ENCODE measurements at regions not wholly inside any gene's neighbourhood (a gene's known extent, or its start where the extent isn't known, plus 50 kb on each side); places are given as distances from the start of the nearest gene placed in this dataset.

DNA sequence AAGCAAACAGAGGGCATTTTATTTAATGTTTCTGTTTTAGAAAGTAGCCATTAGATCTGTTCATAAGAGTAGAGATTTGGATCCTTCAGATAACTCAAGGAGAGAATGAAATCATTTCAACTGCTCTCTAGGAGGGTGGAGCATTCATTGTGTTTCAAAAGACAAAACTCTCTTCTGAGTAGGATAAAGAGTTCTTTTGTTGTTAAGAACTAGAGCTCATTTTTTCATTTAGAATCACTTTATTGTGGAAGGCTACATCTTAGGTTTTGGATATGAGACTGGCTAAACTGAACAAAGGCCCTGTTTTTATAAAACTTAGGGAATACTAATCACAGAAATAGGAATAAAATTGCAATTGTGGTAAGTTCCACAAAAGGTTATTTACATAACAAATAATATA, 193.9 kb upstream of the PCDH10 start:
- no peak for DNase-seq (ENCODE audit: low read depth)
- H3K4me3 ChIP-seq (ENCODE audit: low read depth, low read length), result no peak overlapping the region
- TF ChIP-seq, protein P1, sequence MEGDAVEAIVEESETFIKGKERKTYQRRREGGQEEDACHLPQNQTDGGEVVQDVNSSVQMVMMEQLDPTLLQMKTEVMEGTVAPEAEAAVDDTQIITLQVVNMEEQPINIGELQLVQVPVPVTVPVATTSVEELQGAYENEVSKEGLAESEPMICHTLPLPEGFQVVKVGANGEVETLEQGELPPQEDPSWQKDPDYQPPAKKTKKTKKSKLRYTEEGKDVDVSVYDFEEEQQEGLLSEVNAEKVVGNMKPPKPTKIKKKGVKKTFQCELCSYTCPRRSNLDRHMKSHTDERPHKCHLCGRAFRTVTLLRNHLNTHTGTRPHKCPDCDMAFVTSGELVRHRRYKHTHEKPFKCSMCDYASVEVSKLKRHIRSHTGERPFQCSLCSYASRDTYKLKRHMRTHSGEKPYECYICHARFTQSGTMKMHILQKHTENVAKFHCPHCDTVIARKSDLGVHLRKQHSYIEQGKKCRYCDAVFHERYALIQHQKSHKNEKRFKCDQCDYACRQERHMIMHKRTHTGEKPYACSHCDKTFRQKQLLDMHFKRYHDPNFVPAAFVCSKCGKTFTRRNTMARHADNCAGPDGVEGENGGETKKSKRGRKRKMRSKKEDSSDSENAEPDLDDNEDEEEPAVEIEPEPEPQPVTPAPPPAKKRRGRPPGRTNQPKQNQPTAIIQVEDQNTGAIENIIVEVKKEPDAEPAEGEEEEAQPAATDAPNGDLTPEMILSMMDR (conservative IDR thresholded peaks at IDR 0.05; ENCODE audit: low read depth, low read length), result no peak

- no peak for DNase-seq (ENCODE audit: low read depth)
- H3K4me3 ChIP-seq (ENCODE audit: low read depth, low read length), result no peak overlapping the region
- TF ChIP-seq, protein P1 (conservative IDR thresholded peaks at IDR 0.05; ENCODE audit: low read depth, low read length), result no peak
Observed at GRCh38 chr4:132956962-132957361, 192.1 kb upstream of the PCDH10 start.

DNA sequence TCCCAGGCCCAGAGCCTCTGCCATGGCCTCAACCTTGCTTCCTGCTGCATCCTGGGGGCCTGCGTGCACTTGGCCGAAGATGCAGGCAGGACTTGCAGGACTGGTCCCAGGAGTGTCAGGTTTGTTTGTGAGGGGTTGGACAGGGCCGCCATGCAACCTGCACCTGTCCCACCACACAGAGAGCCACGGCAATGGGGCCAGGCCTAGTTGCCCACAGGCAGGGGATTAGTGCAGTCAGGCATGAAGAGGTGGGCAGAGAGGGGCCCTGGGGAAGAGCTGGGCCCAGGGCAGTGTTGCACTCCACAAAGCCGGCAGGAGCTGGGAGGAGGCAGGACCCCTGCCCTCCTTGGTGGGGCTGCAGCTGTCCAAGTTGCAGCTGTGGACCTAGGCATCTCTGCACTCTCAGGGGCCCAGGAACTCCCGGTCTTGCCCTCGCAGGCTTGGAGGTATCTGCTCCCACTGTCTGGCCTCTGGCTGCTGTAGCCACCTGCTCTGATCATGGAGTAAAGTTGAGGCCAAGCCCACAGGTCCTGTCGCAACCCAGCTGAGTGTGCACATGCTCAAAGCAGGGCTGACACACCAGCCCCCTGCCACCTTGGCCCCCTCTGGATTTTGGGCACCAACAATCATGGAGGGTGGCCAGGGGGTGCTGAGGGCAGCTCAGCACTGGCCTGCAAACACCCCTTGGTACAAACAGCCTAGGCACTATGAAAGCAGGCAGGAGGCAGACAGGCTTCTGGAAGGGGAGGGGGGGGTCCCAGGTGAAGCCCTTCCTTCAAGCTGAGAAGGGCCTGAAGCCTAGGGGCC, 190.4 kb upstream of the PCDH10 start:
- no peak for DNase-seq (ENCODE audit: low read depth)
- TF ChIP-seq, protein P1 (conservative IDR thresholded peaks at IDR 0.05; ENCODE audit: low read depth, low read length), result no peak
- H3K4me3 ChIP-seq (ENCODE audit: low read depth, low read length), result no peak overlapping the region

GRCh38 chr4:132981611-132982010, 167.5 kb upstream of the PCDH10 start:
- no peak overlapping the region for H3K4me3 ChIP-seq (ENCODE audit: low read depth, low read length)
- no peak for DNase-seq (ENCODE audit: low read depth)
- TF ChIP-seq, protein P1 (conservative IDR thresholded peaks at IDR 0.05; ENCODE audit: low read depth, low read length), result no peak

DNA sequence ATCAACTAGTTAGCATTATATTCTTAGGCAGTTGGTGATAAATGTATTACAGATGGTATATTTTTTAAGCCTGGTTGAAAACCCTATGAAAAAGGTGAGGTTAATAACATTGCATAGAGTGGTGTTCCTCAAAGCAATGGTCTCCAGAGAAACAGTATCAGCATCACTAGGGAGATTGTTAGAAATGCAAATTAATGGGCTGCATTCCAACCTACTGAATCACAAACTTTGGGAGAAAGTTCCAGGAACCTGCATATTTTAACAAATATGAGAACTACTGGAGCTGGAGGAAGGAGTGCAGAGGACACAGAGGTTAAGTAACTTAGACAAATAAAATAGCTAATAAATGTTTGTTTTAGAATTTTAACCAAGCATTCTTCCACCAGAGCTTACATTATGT, 166.9 kb upstream of the PCDH10 start:
- DNase-seq (ENCODE audit: low read depth), result no peak
- H3K4me3 ChIP-seq (ENCODE audit: low read depth, low read length), result no peak overlapping the region
- TF ChIP-seq, protein P1 (conservative IDR thresholded peaks at IDR 0.05; ENCODE audit: low read depth, low read length), result no peak

DNA sequence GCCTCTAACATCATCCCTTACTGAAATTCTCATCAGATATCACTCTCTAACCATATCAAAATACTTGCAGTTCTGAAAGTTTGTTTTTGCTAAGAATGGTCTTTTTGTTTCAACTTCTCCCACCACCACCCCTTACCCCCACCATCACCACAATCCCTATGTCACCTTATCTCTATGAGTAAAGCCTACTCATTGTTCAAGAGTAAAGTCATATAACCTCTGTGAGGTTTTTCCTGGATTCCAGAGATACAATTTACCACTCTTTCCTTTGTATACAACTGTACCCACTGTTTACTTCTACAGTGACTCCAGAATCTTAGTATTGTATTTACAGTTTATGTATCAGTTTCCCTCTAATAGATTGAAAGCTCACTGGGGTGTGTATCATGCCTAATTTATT, 158.0 kb upstream of the PCDH10 start:
- DNase-seq (ENCODE audit: low read depth), result no peak
- H3K4me3 ChIP-seq (ENCODE audit: low read depth, low read length), result no peak overlapping the region
- TF ChIP-seq, protein P1 (conservative IDR thresholded peaks at IDR 0.05; ENCODE audit: low read depth, low read length), result no peak

DNA sequence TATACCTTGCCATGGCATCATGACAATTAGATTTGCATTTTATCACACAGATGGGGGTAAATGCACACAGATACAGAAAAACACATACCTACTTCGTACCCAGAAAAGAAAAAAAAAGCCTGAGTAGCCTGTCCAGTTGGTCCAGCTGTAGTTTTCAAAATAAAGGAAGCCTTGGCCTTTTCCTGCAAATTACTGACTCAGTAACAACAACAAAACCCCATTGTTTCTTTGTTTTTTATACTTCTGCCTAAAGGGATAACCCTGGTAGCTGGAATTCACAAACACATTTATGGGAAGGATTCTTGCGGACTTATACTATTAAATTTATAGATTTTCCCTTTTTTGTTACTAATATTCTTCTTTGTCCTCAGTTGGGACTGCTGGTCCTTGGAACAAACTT, 156.4 kb upstream of the PCDH10 start:
- TF ChIP-seq, protein P1 (conservative IDR thresholded peaks at IDR 0.05; ENCODE audit: low read depth, low read length), result no peak
- no peak overlapping the region for H3K4me3 ChIP-seq (ENCODE audit: low read depth, low read length)
- DNase-seq (ENCODE audit: low read depth), result no peak

Data from choroid plexus epithelial cell (primary cell).